SU-DHL-6 (cell line): ENCODE measurements at regions not wholly inside any gene's neighbourhood (a gene's known extent, or its start where the extent isn't known, plus 50 kb on each side); places are given as distances from the start of the nearest gene placed in this dataset.

ENCODE experiments used
- H2AFZ ChIP-seq: fragments of 200-600 bp; sonication (generic); 2 replicates; pipeline ENCODE4 v1.6.1; 2014; ENCODE audit warnings: low read depth, mild to moderate bottlenecking, moderate library complexity, mixed read lengths, antibody characterized with exemption, low read length; ENCODE audit not compliant: severe bottlenecking
- H3F3A ChIP-seq: fragments of 200-600 bp; shearing (Covaris generic); 2 replicates; pipeline ENCODE4 v1.6.0; 2016; ENCODE audit warnings: antibody characterized with exemption, mild to moderate bottlenecking; ENCODE audit not compliant: insufficient read depth
- H3K27ac ChIP-seq: fragments of 200-600 bp; sonication (generic); 2 replicates; pipeline ENCODE4 v1.5.1; 2016; ENCODE audit warnings: low read depth, mild to moderate bottlenecking, low read length, moderate library complexity, mixed read lengths
- H3K27me3 ChIP-seq: fragments of 200-600 bp; sonication (generic), shearing (Covaris generic); 2 replicates; pipeline ENCODE4 v1.6.0; 2014; ENCODE audit warnings: mild to moderate bottlenecking, low read length
- H3K36me3 ChIP-seq: fragments of 200-600 bp; sonication (generic); 2 replicates; pipeline ENCODE4 v1.6.1; 2014; ENCODE audit warnings: mild to moderate bottlenecking, low read length, mixed read lengths
- H3K4me2 ChIP-seq: fragments of 300-600, 200-600 bp; shearing (Covaris generic), sonication (generic); 2 replicates; pipeline ENCODE4 v1.6.0; 2014; ENCODE audit warnings: low read length, low read depth, mild to moderate bottlenecking; ENCODE audit not compliant: poor library complexity, severe bottlenecking
- H3K4me3 ChIP-seq: fragments of 200-600 bp; sonication (generic); 2 replicates; pipeline ENCODE4 v1.5.1; 2014; ENCODE audit warnings: antibody characterized with exemption, low read length, mild to moderate bottlenecking, mixed read lengths; ENCODE audit not compliant: insufficient read depth, poor library complexity, severe bottlenecking
- H3K79me2 ChIP-seq: fragments of 200-600 bp; sonication (generic); 2 replicates; pipeline ENCODE4 v1.6.1; 2014; ENCODE audit warnings: mild to moderate bottlenecking, low read length, moderate library complexity; ENCODE audit not compliant: insufficient read depth
- H3K9ac ChIP-seq: fragments of 200-600 bp; sonication (generic); 2 replicates; pipeline ENCODE4 v1.7.0; 2014; ENCODE audit warnings: mild to moderate bottlenecking, low read length
- H3K9me2 ChIP-seq: fragments of 200-600 bp; sonication (generic); replicated peaks from 2 replicates; pipeline ENCODE4 v1.6.1; 2014; ENCODE audit warnings: low read length; ENCODE audit not compliant: insufficient read depth
- H3K9me3 ChIP-seq: fragments of 200-600 bp; sonication (generic); 2 replicates; pipeline ENCODE4 v1.6.1; 2014; ENCODE audit warnings: low read length, mixed read lengths; ENCODE audit not compliant: insufficient read depth
- H4K20me1 ChIP-seq: fragments of 200-600 bp; sonication (generic); 2 replicates; pipeline ENCODE4 v1.6.1; 2014; ENCODE audit warnings: low read depth, mild to moderate bottlenecking, antibody characterized with exemption, low read length, moderate library complexity, mixed read lengths
- CTCF ChIP-seq: fragments of 200-600 bp; sonication (generic); IDR thresholded peaks from one replicate; pipeline ENCODE4 v1.5.1; 2017; ENCODE audit warnings: antibody characterized with exemption, mild to moderate bottlenecking, low read length, moderate library complexity; ENCODE audit not compliant: insufficient read depth, poor library complexity, severe bottlenecking
- EZH2phosphoT487 ChIP-seq: fragments of 200-600 bp; sonication (generic), shearing (Covaris generic); conservative IDR thresholded peaks from 2 replicates; pipeline ENCODE4 v1.6.1; 2018; ENCODE audit warnings: mild to moderate bottlenecking, antibody characterized with exemption, low read length, moderate library complexity, mixed read lengths

GRCh38 chr2:856041-856440 lies 94.6 kb upstream of the SNTG2 start:
- H3F3A ChIP-seq = no peaks in the 10 kb centered on the region
- no peaks in the 10 kb centered on the region for H3K36me3 ChIP-seq
- H3K9me3 ChIP-seq = no peaks in the 10 kb centered on the region
- no peak overlapping the region for H3K4me3 ChIP-seq
- no peak overlapping the region for H3K9ac ChIP-seq
- no peak overlapping the region for H2AFZ ChIP-seq
- no peaks in the 10 kb centered on the region for H3K9me2 ChIP-seq
- H3K27me3 ChIP-seq = no peaks in the 10 kb centered on the region
- no peaks in the 10 kb centered on the region for H4K20me1 ChIP-seq
- TF ChIP-seq EZH2phosphoT487 = no peak
- H3K79me2 ChIP-seq = no peaks in the 10 kb centered on the region
- no peak overlapping the region for H3K27ac ChIP-seq
- H3K4me2 ChIP-seq = no peak overlapping the region

- Histone ChIP-seq H3K9me2 (no peaks in the 10 kb centered on the region), H3K79me2 (no peaks in the 10 kb centered on the region), H3K27ac (no peak overlapping the region), H3K4me2 (no peak overlapping the region), H3K9ac (no peak overlapping the region), H3K36me3 (no peaks in the 10 kb centered on the region), H3K9me3 (no peaks in the 10 kb centered on the region), H2AFZ (no peak overlapping the region), H4K20me1 (no peaks in the 10 kb centered on the region), H3K4me3 (no peak overlapping the region), H3F3A (no peaks in the 10 kb centered on the region), H3K27me3 (no peaks in the 10 kb centered on the region)
- no peak for TF ChIP-seq EZH2phosphoT487
- TF ChIP-seq CTCF = no peak
These were observed 95.5 kb upstream of the SNTG2 start for GRCh38 chr2:855177-855576.

GRCh38 chr2:854460-854859 lies 96.2 kb upstream of the SNTG2 start:
- no peaks in the 10 kb centered on the region for H3K36me3 ChIP-seq
- H3F3A ChIP-seq = no peaks in the 10 kb centered on the region
- no peaks in the 10 kb centered on the region for H3K79me2 ChIP-seq
- no peak overlapping the region for H3K27ac ChIP-seq
- no peak overlapping the region for H3K4me3 ChIP-seq
- TF ChIP-seq CTCF (peak; percentile 69), EZH2phosphoT487 (no peak)
- no peaks in the 10 kb centered on the region for H3K9me3 ChIP-seq
- no peak overlapping the region for H3K9ac ChIP-seq
- H2AFZ ChIP-seq = no peak overlapping the region
- H3K9me2 ChIP-seq = no peaks in the 10 kb centered on the region
- H4K20me1 ChIP-seq = no peaks in the 10 kb centered on the region
- H3K4me2 ChIP-seq = no peak overlapping the region
- H3K27me3 ChIP-seq = no peaks in the 10 kb centered on the region

- no peak for TF ChIP-seq CTCF
- H3K27me3 ChIP-seq = no peaks in the 10 kb centered on the region
These were observed 97.3 kb upstream of the SNTG2 start for GRCh38 chr2:853203-853870.

More at GRCh38 chr2:853203-853870, 97.3 kb upstream of the SNTG2 start:
- Histone ChIP-seq H4K20me1 (no peaks in the 10 kb centered on the region), H3K9me2 (no peaks in the 10 kb centered on the region), H3K27ac (no peak overlapping the region), H2AFZ (no peak overlapping the region), H3F3A (no peaks in the 10 kb centered on the region), H3K36me3 (no peaks in the 10 kb centered on the region), H3K4me3 (no peak overlapping the region), H3K4me2 (no peak overlapping the region), H3K9ac (no peak overlapping the region), H3K79me2 (no peaks in the 10 kb centered on the region), H3K9me3 (no peaks in the 10 kb centered on the region)
